GM19239 (cell line): ENCODE measurements at regions not wholly inside any gene's neighbourhood (a gene's known extent, or its start where the extent isn't known, plus 50 kb on each side); places are given as distances from the start of the nearest gene placed in this dataset.

Experiments
- DNase-seq: peaks from one replicate; pipeline ENCODE4 v3.0.0; 2011; ENCODE audit warnings: low spot score; ENCODE audit not compliant: insufficient read length
- FAIRE-seq: peaks from 2 replicates; lab custom pipeline; 2011; peaks lifted over from hg19 to GRCh38; lab: Jason Lieb, UNC

GRCh38 chr18:61989138-61989537, 96.3 kb upstream of the RNF152 start:
- FAIRE-seq (no peak), DNase-seq (no peak)

GRCh38 chr18:61988100-61988499, 95.3 kb upstream of the RNF152 start:
- no peak for DNase-seq
- FAIRE-seq, result no peak

GRCh38 chr18:61985681-61986080, 92.9 kb upstream of the RNF152 start:
- DNase-seq (no peak), FAIRE-seq (no peak)

- FAIRE-seq (no peak), DNase-seq (no peak)
These were observed 91.5 kb upstream of the RNF152 start for GRCh38 chr18:61984349-61984748.

DNA sequence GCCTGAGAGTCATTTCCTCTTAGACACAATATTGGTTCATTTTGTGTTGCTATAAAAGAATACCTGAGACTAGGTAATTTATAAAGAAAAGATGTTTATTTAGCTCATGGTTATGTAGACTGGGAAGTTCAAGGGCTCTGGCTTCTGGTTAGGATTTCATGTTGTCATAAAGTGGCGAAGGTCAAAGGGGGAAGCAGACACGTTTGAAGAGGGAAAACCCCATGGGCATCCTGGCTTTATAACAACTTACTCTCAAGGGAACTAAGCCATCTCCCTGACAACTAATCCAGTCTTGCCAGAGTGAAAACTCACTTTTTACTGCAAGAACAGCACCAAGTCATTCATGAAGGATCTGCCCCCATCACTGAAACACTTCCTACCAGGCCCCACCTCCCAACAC, 89.7 kb upstream of the RNF152 start:
- DNase-seq (no peak), FAIRE-seq (no peak)

- DNase-seq (no peak), FAIRE-seq (no peak)
These were observed 87.5 kb upstream of the RNF152 start for GRCh38 chr18:61980355-61980754.

GRCh38 chr18:61975526-61976326, 82.9 kb upstream of the RNF152 start:
- FAIRE-seq (peak; percentile 79), DNase-seq (no peak)

DNA sequence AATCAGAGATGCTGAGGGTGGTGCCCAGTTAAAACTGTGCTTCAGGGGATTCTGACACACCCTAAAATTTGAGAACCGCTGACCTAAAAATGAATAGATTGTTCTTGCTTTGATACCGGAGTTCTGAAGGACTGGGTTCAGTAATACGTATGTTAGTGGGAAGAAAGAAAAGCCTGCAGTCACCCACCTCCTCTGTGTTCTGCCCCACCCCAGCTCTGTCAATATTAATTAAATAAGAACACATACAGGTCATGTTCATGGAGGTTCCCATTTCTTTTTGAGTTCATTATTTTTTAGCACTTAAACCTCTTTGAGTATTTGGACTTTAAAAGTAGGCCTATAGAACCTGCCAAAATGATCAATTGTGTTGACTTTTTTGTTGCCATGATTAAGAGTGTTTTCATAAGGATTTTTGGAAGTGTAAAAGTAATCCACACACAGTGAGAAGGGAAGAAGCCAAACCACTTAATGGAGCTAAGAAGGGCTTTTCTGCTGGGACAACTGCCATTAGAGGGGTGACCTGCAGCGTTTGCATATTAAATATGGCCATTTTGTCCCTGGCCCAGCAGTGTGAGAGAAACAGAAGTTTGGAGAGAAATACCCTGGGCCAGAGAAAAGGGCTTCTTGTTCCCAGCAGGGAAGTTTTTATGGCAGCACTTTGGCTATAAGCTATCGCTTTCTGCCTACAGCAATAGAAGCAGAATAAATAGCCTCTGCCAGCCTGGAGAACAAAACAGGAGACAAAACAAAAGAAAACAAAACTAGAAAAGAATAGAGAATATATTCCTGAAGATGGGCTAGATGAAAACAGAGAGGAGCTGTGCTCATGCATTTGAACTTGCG, 80.7 kb upstream of the RNF152 start:
- FAIRE-seq, result no peak

DNA sequence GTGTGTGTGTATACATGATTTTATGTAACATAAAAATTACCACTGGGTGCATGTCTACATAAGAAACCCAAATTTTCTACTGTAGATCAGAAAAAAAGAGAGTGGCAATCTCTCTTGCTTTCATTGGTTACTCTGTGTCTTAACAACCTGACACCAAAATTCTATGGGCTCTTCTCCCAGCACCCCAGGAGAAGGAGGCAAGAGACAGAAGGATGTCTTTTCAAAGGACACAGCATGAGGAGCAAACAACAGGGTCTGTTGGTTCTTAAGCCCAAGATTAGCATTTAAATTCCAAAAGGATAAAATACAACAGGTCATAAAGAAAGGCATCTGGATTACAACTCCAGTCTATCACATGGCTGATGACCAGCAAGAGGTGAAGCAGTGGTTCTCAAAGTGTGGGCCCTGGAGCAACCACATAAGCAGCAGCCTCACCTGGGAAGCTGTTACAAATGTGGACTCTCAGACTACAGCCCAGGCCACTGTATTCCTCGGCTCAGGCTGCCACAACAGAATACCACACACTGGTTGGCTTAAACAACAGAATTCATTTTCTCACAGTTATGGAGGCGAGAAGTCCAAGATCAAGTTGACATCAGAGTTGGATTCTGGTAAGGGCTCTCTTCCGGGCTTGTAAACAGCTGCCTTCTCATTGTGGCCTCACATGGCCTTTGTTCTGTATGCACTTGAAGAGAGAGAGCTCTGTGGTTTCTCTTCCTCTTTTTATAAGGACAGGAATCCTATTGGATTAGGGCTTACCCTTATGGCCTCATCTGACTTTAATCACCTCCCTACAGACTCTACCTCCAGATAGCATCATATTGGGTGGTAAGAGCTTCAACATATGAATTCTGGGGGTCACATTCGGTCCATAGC, 79.8 kb upstream of the RNF152 start:
- FAIRE-seq, result no peak
- DNase-seq, result no peak

More for the DNA sequence above, 80.7 kb upstream of the RNF152 start:
- DNase-seq, result no peak

- FAIRE-seq (no peak), DNase-seq (no peak)
These were observed 74.6 kb upstream of the RNF152 start for GRCh38 chr18:61967252-61967891.

DNA sequence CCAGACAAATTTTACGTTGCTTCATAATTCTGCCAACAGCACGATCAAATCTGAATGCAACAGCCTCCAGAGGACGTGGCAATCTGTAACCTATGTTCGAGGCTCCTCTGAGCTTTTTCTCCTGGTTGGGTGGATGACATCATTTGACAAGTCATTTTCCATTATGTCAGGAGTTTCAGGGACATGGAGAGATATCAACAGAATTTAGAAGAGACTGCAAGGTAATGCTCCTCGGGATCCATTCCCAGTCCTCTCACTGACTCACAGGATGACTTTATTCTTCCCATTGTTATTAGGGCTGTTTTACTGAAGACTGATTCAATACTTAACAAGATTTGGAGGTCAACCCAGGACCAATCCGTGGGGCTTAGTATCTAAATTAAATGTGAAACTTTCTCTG, 72.5 kb upstream of the RNF152 start:
- DNase-seq (no peak), FAIRE-seq (no peak)

- FAIRE-seq, result no peak
- DNase-seq, result no peak
These were observed 71.8 kb upstream of the RNF152 start for GRCh38 chr18:61964616-61965015.

GRCh38 chr18:61963705-61964104, 70.9 kb upstream of the RNF152 start:
- FAIRE-seq (no peak), DNase-seq (no peak)

DNA sequence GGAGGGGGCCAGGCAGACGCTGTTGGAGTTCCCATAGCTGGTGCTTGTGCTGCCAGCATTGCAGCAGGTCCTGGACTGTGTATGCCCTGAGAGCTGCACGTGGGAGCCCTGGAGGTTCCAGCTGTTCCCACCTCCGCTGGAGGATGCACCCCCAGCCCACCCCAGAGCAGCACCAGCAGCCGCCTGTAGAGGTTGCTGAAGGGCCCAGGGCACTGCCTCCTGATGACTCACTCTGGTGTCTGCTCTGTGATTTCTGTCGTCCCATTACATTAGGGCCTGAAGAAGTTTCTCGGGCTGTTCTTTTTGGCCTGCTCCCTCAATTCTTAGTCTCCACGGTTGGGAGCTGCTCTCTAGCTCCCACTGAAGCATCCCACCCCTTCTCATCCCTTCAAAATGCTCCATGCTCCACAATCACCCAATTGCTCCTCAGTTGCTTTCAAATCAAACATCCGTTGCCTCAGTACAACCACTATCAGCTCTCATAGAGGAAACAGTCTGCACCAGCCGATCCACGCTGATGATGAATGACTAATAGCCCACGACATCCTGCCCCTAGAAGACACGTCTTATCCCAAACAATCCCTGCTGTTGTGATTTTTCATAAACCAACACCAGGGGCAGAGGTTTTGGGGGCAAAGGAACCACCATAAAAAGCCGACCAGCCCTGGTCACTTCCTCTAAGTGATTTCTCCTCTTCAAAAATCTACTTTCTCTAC, 65.2 kb upstream of the RNF152 start:
- no peak for FAIRE-seq
- no peak for DNase-seq

GRCh38 chr18:61955644-61956043, 62.8 kb upstream of the RNF152 start:
- DNase-seq, result no peak
- peak; percentile 37 for FAIRE-seq

GRCh38 chr18:61954096-61954746, 61.4 kb upstream of the RNF152 start:
- FAIRE-seq (no peak), DNase-seq (no peak)

GRCh38 chr18:61953641-61954040, 60.8 kb upstream of the RNF152 start:
- FAIRE-seq (no peak), DNase-seq (no peak)

DNA sequence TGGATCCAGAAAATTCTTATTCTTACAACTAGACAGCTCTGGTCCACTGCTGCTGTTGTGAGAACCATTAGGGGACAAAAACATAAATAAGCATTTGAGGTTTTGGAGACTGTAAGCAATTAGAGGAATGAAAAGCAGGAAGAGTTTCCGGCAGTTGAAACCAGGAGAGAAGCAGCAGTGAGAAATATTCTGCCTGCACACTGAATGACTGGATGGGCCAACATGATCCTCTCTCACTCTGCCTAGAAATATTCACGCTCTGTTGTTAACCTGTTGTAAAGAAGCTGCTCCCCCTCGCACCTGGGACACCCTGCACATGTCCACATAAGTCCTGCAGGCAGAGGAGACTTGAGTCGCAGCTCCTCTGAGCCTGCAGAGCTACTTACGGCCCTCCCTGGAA, 60.4 kb upstream of the RNF152 start:
- FAIRE-seq, result no peak
- DNase-seq, result no peak

- DNase-seq, result no peak
- peak; percentile 31 for FAIRE-seq
These were observed 58.6 kb upstream of the RNF152 start for GRCh38 chr18:61951396-61951795.
